GM19467 (cell line): ENCODE measurements at regions not wholly inside any gene's neighbourhood (a gene's known extent, or its start where the extent isn't known, plus 50 kb on each side); places are given as distances from the start of the nearest gene placed in this dataset.

ENCODE experiments used
- ATAC-seq: cut with Tn5 transposase; IDR thresholded peaks from one replicate; pipeline ENCODE4 v1.9.1; 2021; ENCODE audit warnings: mild to moderate bottlenecking, moderate library complexity; ENCODE audit not compliant: unreplicated experiment

GRCh38 chr6:138550346-138550767, 51.1 kb upstream of the NHSL1 start:
- ATAC-seq = no peak

GRCh38 chr6:138554146-138554545, 54.9 kb upstream of the NHSL1 start:
- ATAC-seq = no peak

GRCh38 chr6:138555421-138555988, 56.2 kb upstream of the NHSL1 start:
- ATAC-seq = no peak

- no peak for ATAC-seq
Observed at GRCh38 chr6:138557147-138557546, 57.9 kb upstream of the NHSL1 start.

GRCh38 chr6:138559143-138559542, 59.8 kb upstream of the NHSL1 start:
- ATAC-seq = no peak

GRCh38 chr6:138560130-138560860, 61.0 kb upstream of the NHSL1 start:
- ATAC-seq = no peak

- ATAC-seq = no peak
Observed at GRCh38 chr6:138562691-138563090, 63.4 kb upstream of the NHSL1 start.

GRCh38 chr6:138563231-138563630, 63.9 kb upstream of the NHSL1 start:
- ATAC-seq = no peak

- no peak for ATAC-seq
Observed at GRCh38 chr6:138563650-138564049, 64.4 kb upstream of the NHSL1 start.

- no peak for ATAC-seq
Observed at GRCh38 chr6:138564170-138564721, 65.0 kb upstream of the NHSL1 start.

- ATAC-seq = no peak
Observed at GRCh38 chr6:138567052-138567451, 67.8 kb upstream of the NHSL1 start.

- no peak for ATAC-seq
Observed at GRCh38 chr6:138568997-138569396, 69.7 kb upstream of the NHSL1 start.

- ATAC-seq = no peak
Observed at GRCh38 chr6:138569554-138569953, 70.3 kb upstream of the NHSL1 start.

GRCh38 chr6:138569970-138570724, 70.9 kb upstream of the NHSL1 start:
- no peak for ATAC-seq

GRCh38 chr6:138570725-138571029, 71.4 kb upstream of the NHSL1 start:
- no peak for ATAC-seq

GRCh38 chr6:138571181-138571580, 71.9 kb upstream of the NHSL1 start:
- no peak for ATAC-seq

GRCh38 chr6:138571585-138572166, 72.4 kb upstream of the NHSL1 start:
- no peak for ATAC-seq

GRCh38 chr6:138572167-138572875, 73.0 kb upstream of the NHSL1 start:
- no peak for ATAC-seq

GRCh38 chr6:138572885-138573284, 73.6 kb upstream of the NHSL1 start:
- no peak for ATAC-seq

- no peak for ATAC-seq
Observed at GRCh38 chr6:138575257-138575656, 76.0 kb upstream of the NHSL1 start.

GRCh38 chr6:138576313-138576712, 77.0 kb upstream of the NHSL1 start:
- no peak for ATAC-seq
